ELR (cell line): ENCODE measurements at regions not wholly inside any gene's neighbourhood (a gene's known extent, or its start where the extent isn't known, plus 50 kb on each side); places are given as distances from the start of the nearest gene placed in this dataset.
"Not testable (repeated sequence)": the region's sequence is repeated elsewhere in the genome, so short reads cannot be mapped to it uniquely, and the experiment has no call there.

Source experiments
- DNase-seq: peaks from one replicate; pipeline ENCODE4 v3.0.0-alpha.2; 2015; ENCODE audit warnings: low read depth

- DNase-seq: no peak
Observed at GRCh38 chr12:107826276-107826675, 51.8 kb downstream of the ASCL4 start.

DNA sequence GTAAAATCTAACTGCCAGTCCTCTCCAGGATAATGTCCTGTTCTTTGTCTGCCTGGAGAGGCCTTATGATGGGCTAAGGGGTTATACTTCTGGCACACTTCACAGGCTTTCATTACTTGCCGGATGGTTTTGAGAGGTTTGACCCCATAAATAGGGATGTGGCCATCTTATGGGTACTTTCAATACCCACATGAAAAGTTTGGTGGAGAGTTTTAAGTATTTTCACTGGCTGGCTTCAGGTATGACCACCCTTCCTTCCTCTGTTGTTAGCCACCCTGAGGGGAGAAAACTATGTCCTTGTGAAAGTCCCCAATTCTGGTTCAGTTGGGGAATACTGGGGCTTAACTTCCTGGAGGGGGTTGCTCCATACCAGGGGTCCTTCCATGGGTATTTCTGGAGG, 54.8 kb downstream of the ASCL4 start:
- DNase-seq: no peak

- DNase-seq: no peak
Observed at GRCh38 chr12:107832441-107832840, 57.9 kb downstream of the ASCL4 start.

- DNase-seq: no peak
Observed at GRCh38 chr12:107840186-107840585, 65.7 kb downstream of the ASCL4 start.

DNA sequence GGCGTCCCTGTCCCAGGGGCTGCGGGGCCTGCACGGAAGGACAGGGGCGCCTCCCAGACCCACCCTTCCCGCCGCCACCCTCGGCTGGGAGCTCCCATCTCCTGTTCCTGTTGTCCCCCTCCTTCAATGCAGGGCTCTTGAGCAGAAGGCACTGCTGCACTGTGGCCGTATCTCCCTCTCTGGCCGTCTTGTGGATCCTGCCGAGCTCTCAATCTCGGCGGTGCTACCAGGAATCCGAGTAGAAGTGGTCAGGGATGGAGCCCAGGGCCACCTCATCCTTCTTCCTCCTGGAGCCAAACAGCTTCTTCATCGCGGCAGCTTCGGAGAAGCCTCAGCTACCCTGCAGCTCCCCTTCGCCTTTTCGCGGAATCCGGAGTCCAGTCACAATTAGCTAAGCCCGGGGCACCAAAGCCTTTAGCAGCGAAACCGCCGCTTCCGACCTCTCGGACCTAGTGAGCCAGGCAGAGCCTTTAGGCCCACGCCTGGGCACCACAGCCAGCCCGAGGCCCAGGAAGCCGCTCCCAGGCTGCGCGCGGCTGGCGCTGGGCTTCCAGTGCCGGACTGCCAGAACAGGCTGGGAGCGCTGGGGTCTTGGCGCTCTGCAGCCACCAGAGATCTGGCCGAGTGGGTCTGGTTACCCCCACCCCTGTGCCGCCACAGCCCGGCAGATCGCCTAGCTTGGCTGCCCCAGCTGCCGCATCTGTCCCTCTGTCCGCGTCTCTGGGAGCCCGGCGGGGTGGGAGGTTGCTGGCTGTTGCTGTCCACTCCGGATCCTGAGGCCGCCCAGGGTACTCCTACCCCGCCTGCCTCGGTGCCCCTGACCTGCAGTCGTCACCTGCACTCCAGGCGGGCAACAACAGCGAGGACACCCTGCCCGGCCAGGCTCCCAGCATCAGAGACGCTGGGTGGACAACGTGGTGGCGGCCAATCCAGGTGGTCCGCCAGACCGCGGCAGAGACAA, 69.1 kb downstream of the ASCL4 start:
- peak; percentile 25 for DNase-seq

DNA sequence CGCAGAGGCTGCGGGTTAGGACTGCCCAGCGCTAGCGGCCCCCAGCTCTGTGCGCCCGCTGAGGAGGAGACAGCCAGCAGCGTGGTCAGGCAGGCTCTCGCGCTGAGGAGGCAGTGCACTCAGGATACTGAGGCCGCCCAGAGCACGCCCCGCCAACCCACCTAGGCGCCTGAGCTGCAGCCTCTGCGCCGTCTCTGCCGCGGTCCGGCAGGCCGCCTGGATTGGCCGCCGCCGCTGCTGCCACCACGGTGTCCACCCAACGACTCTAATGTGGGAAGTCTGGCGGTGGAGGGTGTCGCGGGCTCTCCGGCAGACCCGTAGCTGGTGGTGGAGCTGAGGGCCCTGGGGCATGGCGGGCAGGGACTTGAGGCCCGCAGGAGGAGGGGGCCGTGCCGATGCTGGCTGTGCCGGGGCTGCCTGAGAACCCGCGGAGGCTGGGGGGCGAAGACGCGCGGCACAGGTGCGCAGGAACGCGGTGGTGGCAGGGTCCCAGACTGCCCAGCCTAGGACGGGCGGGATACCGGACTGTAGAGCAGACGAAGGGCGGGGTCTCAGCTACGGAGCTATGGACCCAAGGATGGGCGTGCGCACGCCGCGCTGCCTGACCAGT, 69.9 kb downstream of the ASCL4 start:
- DNase-seq: no peak

DNA sequence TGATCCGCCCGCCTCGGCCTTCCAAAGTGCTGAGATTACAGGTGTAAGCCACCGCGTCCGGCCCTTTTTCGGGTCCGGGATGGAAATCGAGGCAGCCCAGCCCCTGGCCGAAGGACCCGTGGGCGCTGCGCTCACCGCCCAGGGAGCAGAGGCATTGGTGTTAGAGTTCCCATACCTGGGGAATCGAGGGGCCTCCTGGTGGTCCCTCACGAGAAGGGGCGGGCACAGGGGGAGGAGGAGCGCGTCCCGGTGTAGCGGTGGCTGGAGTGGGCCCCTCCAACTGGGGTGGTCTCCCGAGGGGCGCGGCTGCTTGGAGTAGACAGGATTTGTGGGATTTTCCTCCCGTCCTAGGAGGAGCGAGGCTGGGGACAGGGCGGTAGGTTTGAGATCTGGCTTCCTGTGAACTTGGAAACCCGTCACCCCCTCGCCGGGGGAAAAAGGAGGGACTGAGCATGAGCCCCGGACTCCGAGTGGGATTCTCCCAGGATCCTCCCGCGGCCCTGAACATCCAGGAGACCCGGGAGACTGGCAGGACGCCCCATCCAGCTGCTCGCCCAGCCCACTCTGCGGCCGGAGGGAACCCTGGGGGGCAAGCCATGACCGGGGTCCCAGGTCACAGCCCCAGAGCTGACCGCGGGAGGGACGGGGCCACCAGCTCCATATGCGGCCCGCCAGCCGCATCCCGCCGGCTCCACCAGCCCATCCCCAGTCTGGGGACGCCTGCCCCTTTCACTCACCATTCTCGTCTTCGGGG, 70.9 kb downstream of the ASCL4 start:
- DNase-seq: no peak

- peak; percentile 11 for DNase-seq
Observed at GRCh38 chr12:107845980-107846659, 71.6 kb downstream of the ASCL4 start.

GRCh38 chr12:107847430-107847829, 72.9 kb downstream of the ASCL4 start:
- DNase-seq: no peak

- DNase-seq: no peak
Observed at GRCh38 chr12:107847830-107848229, 73.3 kb downstream of the ASCL4 start.

- no peak for DNase-seq
Observed at GRCh38 chr12:107853479-107853878, 79.0 kb downstream of the ASCL4 start.

DNA sequence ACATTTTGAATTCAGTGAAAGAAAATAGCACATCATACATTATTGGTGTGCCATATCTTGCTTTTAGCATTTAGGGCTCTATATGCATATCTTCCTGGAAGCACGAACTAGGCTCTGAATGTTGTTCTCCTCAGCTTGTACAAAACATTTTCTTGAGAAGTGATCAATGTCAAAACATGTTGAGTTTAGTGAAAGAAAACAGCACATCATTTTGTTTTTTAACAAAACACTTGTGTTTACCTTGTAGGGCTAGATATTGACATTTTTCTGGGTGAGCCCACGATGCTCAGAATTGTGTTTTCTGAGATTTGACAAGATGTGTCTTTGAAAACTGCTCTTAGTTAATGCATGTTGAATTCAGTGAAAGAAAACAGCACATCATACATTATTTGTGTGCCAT, 81.0 kb downstream of the ASCL4 start:
- no peak for DNase-seq

DNA sequence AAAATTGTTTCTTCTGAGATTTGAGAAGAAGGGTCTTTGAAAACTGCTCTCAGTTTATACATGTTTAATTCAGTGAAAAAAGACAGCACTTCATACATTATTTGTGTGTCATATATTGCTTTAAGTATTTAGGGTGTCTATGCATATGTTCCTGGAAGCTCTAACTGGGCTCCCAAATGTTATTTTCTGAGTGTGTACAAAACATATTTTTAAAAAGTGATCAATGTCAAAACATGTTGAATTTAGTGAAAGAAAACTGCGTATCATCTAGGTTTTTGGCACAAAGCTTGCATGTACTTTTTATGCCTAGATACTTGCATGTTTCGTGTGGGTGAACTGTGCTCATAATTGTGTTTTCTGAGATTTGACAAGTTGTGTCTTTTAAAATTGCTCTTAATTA, 81.6 kb downstream of the ASCL4 start:
- DNase-seq: no peak

DNA sequence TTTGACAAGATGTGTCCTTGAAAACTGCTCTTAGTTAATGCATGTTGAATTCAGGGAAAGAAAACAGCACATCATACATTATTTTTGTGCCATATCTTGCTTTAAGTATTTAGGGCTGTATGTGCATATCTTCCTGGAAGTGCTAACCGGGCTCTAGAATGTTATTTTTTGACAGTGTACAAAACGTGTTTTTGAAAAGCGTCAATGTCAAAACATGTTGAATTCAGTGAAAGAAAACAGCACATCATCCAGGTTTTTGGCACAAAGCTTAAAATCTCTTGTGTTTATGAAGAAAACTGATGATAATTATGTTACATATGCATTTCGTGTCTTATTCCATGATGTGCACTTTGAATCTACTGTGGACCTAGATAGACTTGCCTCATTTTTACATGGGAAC, 82.7 kb downstream of the ASCL4 start:
- no peak for DNase-seq

- no peak for DNase-seq
Observed at GRCh38 chr12:107859367-107859766, 84.9 kb downstream of the ASCL4 start.

DNA sequence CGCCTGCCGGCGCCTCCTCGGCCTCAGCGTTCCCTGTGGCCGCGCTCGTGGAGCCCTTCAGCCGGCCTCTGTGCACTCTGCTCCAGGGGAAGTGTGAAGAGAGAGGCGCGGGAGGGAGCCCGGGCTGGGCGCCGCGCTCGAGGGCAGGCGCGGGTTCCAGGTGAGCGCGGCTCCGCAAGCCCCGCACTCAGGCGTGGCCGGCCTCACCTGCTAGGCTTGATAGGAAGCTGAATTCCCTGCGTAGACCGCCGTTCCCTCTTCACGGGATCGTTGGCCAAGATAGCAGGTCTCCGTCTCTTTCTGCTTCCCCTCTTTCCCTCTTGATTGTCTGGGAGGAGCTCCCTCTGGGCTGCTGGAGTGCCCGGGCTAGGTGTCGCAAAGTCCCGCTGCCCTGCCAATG, 89.7 kb downstream of the ASCL4 start:
- DNase-seq: no peak

GRCh38 chr12:107864727-107865126, 90.2 kb downstream of the ASCL4 start:
- DNase-seq: not testable (repeated sequence)

- DNase-seq: no peak
Observed at GRCh38 chr12:107873223-107873622, 98.7 kb downstream of the ASCL4 start.

GRCh38 chr12:107875786-107876185, 101.3 kb downstream of the ASCL4 start:
- no peak for DNase-seq

DNA sequence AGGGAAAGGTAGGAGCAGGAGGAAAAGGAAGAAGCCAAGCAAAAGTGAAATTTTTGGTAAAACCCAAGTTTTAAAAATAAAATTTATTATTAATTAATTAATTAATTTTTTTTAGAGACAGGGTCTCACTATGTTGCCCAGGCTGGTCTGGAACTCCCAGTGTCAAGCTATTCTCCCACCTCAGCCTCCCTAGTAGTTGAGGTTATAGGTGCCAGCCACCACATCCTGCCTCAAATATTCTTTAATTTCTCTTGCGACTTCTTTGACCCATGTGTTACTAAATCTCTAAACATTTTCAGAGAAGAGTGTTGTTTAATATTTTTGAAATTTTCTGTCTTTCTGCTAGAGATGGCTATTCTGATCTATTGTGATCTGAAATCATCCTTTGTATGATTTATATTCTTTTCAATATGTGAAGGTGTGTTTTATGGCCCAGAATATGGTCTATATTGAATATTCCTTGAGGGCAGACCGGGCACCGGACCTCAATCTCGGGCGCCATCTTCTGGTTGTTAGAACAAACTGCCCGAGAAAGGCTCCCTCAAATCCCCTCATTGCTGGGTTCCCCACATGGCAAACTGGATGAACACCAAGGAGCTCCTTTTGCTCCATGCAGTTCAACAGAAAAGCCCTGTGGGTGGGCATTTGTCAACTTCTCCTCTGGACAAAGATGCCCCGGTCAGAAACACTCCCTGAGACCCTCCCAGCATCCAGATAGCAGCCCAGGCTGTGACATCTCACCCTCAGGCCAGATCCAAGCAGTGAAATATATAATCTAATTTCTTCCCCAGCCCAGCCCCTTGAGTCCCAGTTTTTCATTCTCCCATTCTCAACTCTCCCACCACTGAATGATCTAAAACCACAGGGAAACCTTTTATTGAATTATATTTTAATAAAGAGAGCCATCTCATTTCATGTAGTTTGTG, 110.5 kb downstream of the ASCL4 start:
- DNase-seq: peak; percentile 67

- DNase-seq: no peak
Observed at GRCh38 chr12:107888789-107889188, 114.3 kb downstream of the ASCL4 start.
